IMR-90 (cell line): ENCODE measurements at regions not wholly inside any gene's neighbourhood (a gene's known extent, or its start where the extent isn't known, plus 50 kb on each side); places are given as distances from the start of the nearest gene placed in this dataset.
"Not testable (repeated sequence)": the region's sequence is repeated elsewhere in the genome, so short reads cannot be mapped to it uniquely, and the experiment has no call there.

ENCODE experiments used
- ATAC-seq: fragments of 200-7000 bp; cut with Tn5 transposase; 2 replicates; pipeline ENCODE4 v1.9.1; 2020; ENCODE audit warnings: low read depth, mild to moderate bottlenecking, moderate library complexity
- BruUV-seq: library from RNA; stranded (reverse); fragments of 400-500 nt; replicated peaks from 2 replicates; lab custom pipeline; 2021; lab: Mats Ljungman, UMichigan
- CTCF ChIA-PET: fragments of 300-600 bp; formaldehyde crosslinking; extraction: SDS; loops from one replicate; lab custom pipeline; 2021; ENCODE audit warnings: antibody characterized with exemption; lab: Yijun Ruan, JAX
- POLR2A ChIA-PET: fragments of 300-600 bp; sonication (Branson Sonifier 250); formaldehyde crosslinking; loops from one replicate; lab custom pipeline; 2022; ENCODE audit warnings: antibody characterized with exemption; ENCODE audit not compliant: unreplicated experiment; lab: Charles Lee
- DNase-seq: peaks from one replicate; pipeline ENCODE4 v3.0.0; 2013
- H2AFZ ChIP-seq: replicated peaks from 2 replicates; pipeline ENCODE3; 2013; ENCODE audit warnings: low read length, mild to moderate bottlenecking; ENCODE audit not compliant: poor library complexity
- H2AK5ac ChIP-seq: 2 replicates; pipeline ENCODE4 v1.6.1; 2013; ENCODE audit warnings: low read depth, low read length, inconsistent platforms
- H2AK9ac ChIP-seq: replicated peaks from 2 replicates; pipeline ENCODE3; 2013; ENCODE audit warnings: mild to moderate bottlenecking, low read depth, low read length, moderate library complexity; ENCODE audit not compliant: poor library complexity
- H2BK120ac ChIP-seq: 2 replicates; pipeline ENCODE4 v1.6.1; 2013; ENCODE audit warnings: low read depth, low read length, inconsistent platforms
- H2BK15ac ChIP-seq: 3 replicates; pipeline ENCODE4 v1.6.1; 2013; ENCODE audit warnings: low read depth, low read length, inconsistent platforms
- H2BK20ac ChIP-seq: 2 replicates; pipeline ENCODE4 v1.6.1; 2013; ENCODE audit warnings: low read depth, mild to moderate bottlenecking, inconsistent platforms, low read length, moderate library complexity
- H2BK5ac ChIP-seq: 2 replicates; pipeline ENCODE4 v1.6.1; 2013; ENCODE audit warnings: mild to moderate bottlenecking, low read depth, low read length, inconsistent platforms; ENCODE audit not compliant: poor library complexity, severe bottlenecking
- H3K14ac ChIP-seq: replicated peaks from 2 replicates; pipeline ENCODE4 v1.6.1; 2013; ENCODE audit warnings: low read depth, low read length, inconsistent platforms
- H3K18ac ChIP-seq: 2 replicates; pipeline ENCODE4 v1.6.1; 2013; ENCODE audit warnings: low read depth, low read length, control low read depth
- H3K23ac ChIP-seq: 2 replicates; pipeline ENCODE4 v1.6.1; 2013; ENCODE audit warnings: low read depth, low read length, inconsistent platforms
- H3K27ac ChIP-seq: 2 replicates; pipeline ENCODE4 v1.5.1; 2013; ENCODE audit warnings: mild to moderate bottlenecking, control low read depth, low read length; ENCODE audit not compliant: insufficient read depth
- H3K27me3 ChIP-seq: 2 replicates; pipeline ENCODE4 v1.6.1; 2013; ENCODE audit warnings: low read length; ENCODE audit not compliant: control insufficient read depth, insufficient read depth
- H3K36me3 ChIP-seq: 2 replicates; pipeline ENCODE4 v1.6.1; 2013; ENCODE audit warnings: low read length, mixed read lengths; ENCODE audit not compliant: control insufficient read depth, insufficient read depth
- H3K4ac ChIP-seq: 2 replicates; pipeline ENCODE4 v1.6.1; 2013; ENCODE audit warnings: low read depth, low read length, inconsistent platforms
- H3K4me1 ChIP-seq: 2 replicates; pipeline ENCODE4 v1.6.1; 2013; ENCODE audit warnings: low read length, mixed read lengths; ENCODE audit not compliant: control insufficient read depth, insufficient read depth
- H3K4me2 ChIP-seq: 2 replicates; pipeline ENCODE4 v1.6.1; 2013; ENCODE audit warnings: low read depth, mild to moderate bottlenecking, control low read depth, low read length, moderate library complexity
- H3K4me3 ChIP-seq: 2 replicates; pipeline ENCODE4 v1.5.1; 2013; ENCODE audit warnings: low read depth, mild to moderate bottlenecking, control low read depth, low read length, moderate library complexity; ENCODE audit not compliant: insufficient read depth
- H3K56ac ChIP-seq: 2 replicates; pipeline ENCODE4 v1.6.1; 2013; ENCODE audit warnings: low read length, inconsistent platforms; ENCODE audit not compliant: insufficient read depth; ENCODE audit errors: extremely low read depth
- H3K79me1 ChIP-seq, 2 experiments: 2 replicates each; pipeline ENCODE4 v1.6.1; 2013; ENCODE audit warnings: low read length in 2 of 2, inconsistent platforms in 1 of 2, low read depth in 1 of 2
- H3K9ac ChIP-seq: 2 replicates; pipeline ENCODE4 v1.6.1; 2013; ENCODE audit warnings: low read depth, low read length, control low read depth
- H3K9me1 ChIP-seq: 2 replicates; pipeline ENCODE4 v1.6.1; 2013; ENCODE audit warnings: low read length, inconsistent platforms; ENCODE audit not compliant: insufficient read depth
- H3K9me3 ChIP-seq: 2 replicates; pipeline ENCODE4 v1.6.1; 2013; ENCODE audit warnings: low read length; ENCODE audit not compliant: control insufficient read depth, insufficient read depth
- H4K20me1 ChIP-seq: 2 replicates; pipeline ENCODE4 v1.6.1; 2013; ENCODE audit warnings: low read length, inconsistent platforms; ENCODE audit not compliant: insufficient read depth
- H4K5ac ChIP-seq: 2 replicates; pipeline ENCODE4 v1.6.1; 2013; ENCODE audit warnings: mild to moderate bottlenecking, low read depth, low read length, control low read depth
- H4K8ac ChIP-seq, 2 experiments: 2 replicates each; pipeline ENCODE4 v1.6.1; 2013; ENCODE audit warnings: low read depth in 2 of 2, low read length in 2 of 2, control low read depth in 1 of 2, inconsistent platforms in 1 of 2
- H4K91ac ChIP-seq: 2 replicates; pipeline ENCODE4 v1.6.1; 2013; ENCODE audit warnings: low read depth, low read length, inconsistent platforms; ENCODE audit not compliant: insufficient read depth
- WGBS, 2 experiments: methylation state at CpG; one replicate each; pipeline versions ENCODE4 v1.1.5 to v1.1.7; 2013; ENCODE audit warnings: missing lambda C conversion rate in 2 of 2; ENCODE audit not compliant: insufficient read length in 1 of 2; ENCODE audit errors: extremely low coverage in 2 of 2; 5-methylcytosine and 5-hydroxymethylcytosine counted together
- dilution Hi-C: fragments of 300-500 bp; cut with HindIII; formaldehyde crosslinking; loops from one replicate; pipeline ENCODE4 v1.14.3; 2018; ENCODE audit warnings: low sequenced_read_pairs; ENCODE audit not compliant: unreplicated experiment
- in situ Hi-C: fragments of 300-500 bp; cut with MboI; formaldehyde crosslinking; loops from 3 replicates; pipeline ENCODE4 v1.14.3; 2019; ENCODE audit warnings: low sequenced_read_pairs, inconsistent platforms, mixed read lengths
- intact Hi-C: fragments of 100-400 bp; cut with micrococcal nuclease; formaldehyde crosslinking; loops from 2 replicates; pipeline ENCODE4 v1.10.0; 2022

- dilution Hi-C loops, H3K56ac ChIP-seq, H3K27ac ChIP-seq, H2AFZ ChIP-seq, H4K5ac ChIP-seq, H2AK9ac ChIP-seq, BruUV-seq, intact Hi-C loops, DNase-seq, H2BK15ac ChIP-seq, H2AK5ac ChIP-seq, H3K36me3 ChIP-seq, H3K4me2 ChIP-seq, H3K18ac ChIP-seq, H2BK120ac ChIP-seq, H4K91ac ChIP-seq, H2BK20ac ChIP-seq, H3K4me1 ChIP-seq, H3K4me3 ChIP-seq, ATAC-seq, in situ Hi-C loops, H3K79me1 ChIP-seq, CTCF ChIA-PET, H2BK5ac ChIP-seq, H3K23ac ChIP-seq, H3K4ac ChIP-seq, H4K8ac ChIP-seq, POLR2A ChIA-PET, H3K14ac ChIP-seq, H3K9me1 ChIP-seq, H3K9ac ChIP-seq, H4K20me1 ChIP-seq, H3K27me3 ChIP-seq: not testable (repeated sequence)
- no CpG with 5 or more reads among the region's 16 CpGs for WGBS, 2 experiments
- peaks cover 11% of the 10 kb centered on the region for H3K9me3 ChIP-seq
These were observed 1214.9 kb downstream of the TMEM121 start for GRCh38 chr14:106741086-106741827.

GRCh38 chr14:106745016-106745767 lies 1218.8 kb downstream of the TMEM121 start:
- BruUV-seq, POLR2A ChIA-PET: not testable (repeated sequence)

More at GRCh38 chr14:106745016-106745767, 1218.8 kb downstream of the TMEM121 start:
- H4K8ac ChIP-seq, H2BK120ac ChIP-seq, H2BK20ac ChIP-seq, H2BK5ac ChIP-seq, H3K4me3 ChIP-seq, H3K27ac ChIP-seq, H3K56ac ChIP-seq, H4K91ac ChIP-seq, H3K23ac ChIP-seq, H2AK5ac ChIP-seq, DNase-seq, H4K20me1 ChIP-seq, H4K5ac ChIP-seq, H3K14ac ChIP-seq, H2BK15ac ChIP-seq, H3K4ac ChIP-seq, H3K18ac ChIP-seq, H3K36me3 ChIP-seq, in situ Hi-C loops, ATAC-seq, H3K4me1 ChIP-seq, H3K9me1 ChIP-seq, H3K9ac ChIP-seq, H2AFZ ChIP-seq, H3K79me1 ChIP-seq, H3K9me3 ChIP-seq, H3K4me2 ChIP-seq, dilution Hi-C loops, intact Hi-C loops, H3K27me3 ChIP-seq, H2AK9ac ChIP-seq, CTCF ChIA-PET: not testable (repeated sequence)
- WGBS, 2 experiments = no CpG with 5 or more reads among the region's 15 CpGs
